ENCODE measurements at regions not wholly inside any gene's neighbourhood (a gene's known extent, or its start where the extent isn't known, plus 50 kb on each side); places are given as distances from the start of the nearest gene placed in this dataset.

DNA sequence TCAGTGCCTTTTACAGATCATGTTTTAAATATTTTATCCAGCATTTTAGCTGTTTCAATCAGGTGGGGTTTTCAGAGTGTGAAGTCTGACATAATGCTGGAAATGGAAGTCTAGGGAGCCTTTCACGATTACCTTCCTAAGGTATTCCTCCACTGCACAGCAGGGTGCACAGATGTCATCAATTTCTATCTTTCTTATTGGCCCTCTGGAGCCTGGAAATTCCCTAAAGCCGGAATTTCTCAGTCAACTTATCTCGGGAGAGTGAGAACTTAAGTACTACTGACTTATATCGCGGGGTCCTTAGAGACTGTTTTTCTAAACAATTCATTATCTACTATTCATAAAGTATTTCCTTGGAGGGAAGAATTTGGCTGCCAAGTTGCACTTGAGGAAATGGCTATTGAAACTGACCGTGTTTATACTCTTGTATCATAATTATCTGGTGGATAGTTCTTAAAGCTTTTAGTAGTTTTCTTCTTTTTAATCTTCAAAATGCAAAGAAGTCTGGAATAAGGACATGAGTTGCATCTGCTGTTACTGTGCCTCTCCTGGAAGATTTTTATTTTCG is 311.8 kb upstream of the B3GALT2 start:
- Histone ChIP-seq H3K9me3 (no peaks in the 10 kb centered on the region), H3K36me3 (no peaks in the 10 kb centered on the region), H3K4me3 (no peak overlapping the region), H3K4me1 (ENCODE audit: control insufficient read depth in 1 of 2, low read depth in 2 of 2) (no peaks in the 10 kb centered on the region), H3K27ac (no peak overlapping the region), H3K27me3 (replicated peaks; ENCODE audit: insufficient read depth) (no peaks in the 10 kb centered on the region)
- no peak for DNase-seq (ENCODE audit: low spot score)
- TF ChIP-seq, protein P1, sequence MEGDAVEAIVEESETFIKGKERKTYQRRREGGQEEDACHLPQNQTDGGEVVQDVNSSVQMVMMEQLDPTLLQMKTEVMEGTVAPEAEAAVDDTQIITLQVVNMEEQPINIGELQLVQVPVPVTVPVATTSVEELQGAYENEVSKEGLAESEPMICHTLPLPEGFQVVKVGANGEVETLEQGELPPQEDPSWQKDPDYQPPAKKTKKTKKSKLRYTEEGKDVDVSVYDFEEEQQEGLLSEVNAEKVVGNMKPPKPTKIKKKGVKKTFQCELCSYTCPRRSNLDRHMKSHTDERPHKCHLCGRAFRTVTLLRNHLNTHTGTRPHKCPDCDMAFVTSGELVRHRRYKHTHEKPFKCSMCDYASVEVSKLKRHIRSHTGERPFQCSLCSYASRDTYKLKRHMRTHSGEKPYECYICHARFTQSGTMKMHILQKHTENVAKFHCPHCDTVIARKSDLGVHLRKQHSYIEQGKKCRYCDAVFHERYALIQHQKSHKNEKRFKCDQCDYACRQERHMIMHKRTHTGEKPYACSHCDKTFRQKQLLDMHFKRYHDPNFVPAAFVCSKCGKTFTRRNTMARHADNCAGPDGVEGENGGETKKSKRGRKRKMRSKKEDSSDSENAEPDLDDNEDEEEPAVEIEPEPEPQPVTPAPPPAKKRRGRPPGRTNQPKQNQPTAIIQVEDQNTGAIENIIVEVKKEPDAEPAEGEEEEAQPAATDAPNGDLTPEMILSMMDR (IDR thresholded peaks at IDR 0.05) = no peak
- ATAC-seq (ENCODE audit: insufficient number of reproducible peaks, low FRiP score, low read depth) = no peak

DNA sequence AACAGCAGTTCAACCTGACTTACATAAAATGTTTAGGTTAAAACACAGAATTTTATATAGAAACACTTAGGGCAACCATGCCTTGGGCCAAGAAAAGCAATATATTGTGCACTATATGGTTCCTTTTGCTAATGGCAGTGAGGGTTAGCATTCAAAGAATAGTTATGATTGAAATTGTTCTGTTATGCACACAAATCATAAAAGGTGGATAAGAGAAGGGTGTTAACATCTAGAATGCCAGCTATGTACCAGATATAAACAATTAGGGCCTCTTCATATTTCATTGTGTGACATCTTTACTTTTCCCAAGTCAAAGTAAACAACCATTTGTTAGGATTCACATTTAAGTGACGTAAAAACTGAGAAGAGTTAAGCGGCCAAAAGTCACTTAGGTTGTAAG is 308.0 kb upstream of the B3GALT2 start:
- TF ChIP-seq, protein P1 (IDR thresholded peaks at IDR 0.05) = no peak
- no peaks in the 10 kb centered on the region for H3K36me3 ChIP-seq
- no peak overlapping the region for H3K27ac ChIP-seq
- ATAC-seq (ENCODE audit: insufficient number of reproducible peaks, low FRiP score, low read depth) (no peak), DNase-seq (ENCODE audit: low spot score) (no peak)
- H3K4me1 ChIP-seq (ENCODE audit: control insufficient read depth in 1 of 2, low read depth in 2 of 2) = no peaks in the 10 kb centered on the region
- H3K27me3 ChIP-seq (replicated peaks; ENCODE audit: insufficient read depth) = no peaks in the 10 kb centered on the region
- H3K9me3 ChIP-seq = no peaks in the 10 kb centered on the region
- H3K4me3 ChIP-seq = no peak overlapping the region

DNA sequence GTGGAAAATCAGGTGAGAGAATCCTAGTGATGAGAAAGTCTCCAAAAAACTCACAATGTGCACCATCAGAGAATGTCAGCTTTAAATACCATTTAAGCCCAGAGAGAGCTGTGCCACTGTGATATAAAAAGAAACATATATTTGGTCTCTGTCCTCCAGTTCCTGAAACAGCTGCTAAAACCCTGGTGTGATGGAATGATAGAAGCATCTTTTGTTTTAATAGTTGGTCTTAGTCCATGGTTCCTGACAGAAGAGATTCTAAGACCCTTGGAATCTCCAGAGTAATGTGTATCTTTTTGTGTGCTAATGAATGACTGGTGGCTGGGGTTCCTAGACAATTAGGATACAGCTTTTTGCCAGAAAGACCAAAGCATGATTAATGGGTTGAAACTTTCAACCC is 302.8 kb upstream of the B3GALT2 start:
- Histone ChIP-seq H3K4me1 (ENCODE audit: control insufficient read depth in 1 of 2, low read depth in 2 of 2) (no peaks in the 10 kb centered on the region), H3K27ac (no peak overlapping the region), H3K9me3 (no peaks in the 10 kb centered on the region), H3K27me3 (replicated peaks; ENCODE audit: insufficient read depth) (no peaks in the 10 kb centered on the region), H3K4me3 (no peak overlapping the region), H3K36me3 (no peaks in the 10 kb centered on the region)
- TF ChIP-seq, protein P1 (IDR thresholded peaks at IDR 0.05) = no peak
- no peak for DNase-seq (ENCODE audit: low spot score)
- no peak for ATAC-seq (ENCODE audit: insufficient number of reproducible peaks, low FRiP score, low read depth)

DNA sequence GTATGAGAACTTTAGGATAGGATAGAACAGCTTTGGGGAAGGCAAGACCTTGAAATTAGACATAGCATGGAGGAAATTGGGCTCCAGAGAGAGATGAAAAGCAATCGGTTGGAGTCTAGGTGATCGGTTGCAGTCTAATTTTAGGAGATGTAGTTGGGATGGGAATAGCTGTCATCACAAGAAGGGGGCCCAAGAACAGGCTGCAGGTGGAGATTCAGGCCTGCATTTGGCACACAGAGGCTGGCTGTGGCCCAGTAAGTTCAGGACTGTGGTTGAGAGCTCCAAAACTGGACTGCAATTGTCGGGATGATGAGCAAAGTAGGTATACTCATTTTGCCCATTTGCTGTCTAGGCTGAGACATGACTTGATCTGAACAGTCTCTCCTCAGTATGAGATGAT is 301.3 kb upstream of the B3GALT2 start:
- TF ChIP-seq, protein P1 (IDR thresholded peaks at IDR 0.05) = no peak
- Histone ChIP-seq H3K27me3 (replicated peaks; ENCODE audit: insufficient read depth) (no peaks in the 10 kb centered on the region), H3K36me3 (no peaks in the 10 kb centered on the region), H3K4me1 (ENCODE audit: control insufficient read depth in 1 of 2, low read depth in 2 of 2) (no peaks in the 10 kb centered on the region), H3K4me3 (no peak overlapping the region), H3K27ac (no peak overlapping the region), H3K9me3 (no peaks in the 10 kb centered on the region)
- no peak for DNase-seq (ENCODE audit: low spot score)
- ATAC-seq (ENCODE audit: insufficient number of reproducible peaks, low FRiP score, low read depth) = no peak

DNA sequence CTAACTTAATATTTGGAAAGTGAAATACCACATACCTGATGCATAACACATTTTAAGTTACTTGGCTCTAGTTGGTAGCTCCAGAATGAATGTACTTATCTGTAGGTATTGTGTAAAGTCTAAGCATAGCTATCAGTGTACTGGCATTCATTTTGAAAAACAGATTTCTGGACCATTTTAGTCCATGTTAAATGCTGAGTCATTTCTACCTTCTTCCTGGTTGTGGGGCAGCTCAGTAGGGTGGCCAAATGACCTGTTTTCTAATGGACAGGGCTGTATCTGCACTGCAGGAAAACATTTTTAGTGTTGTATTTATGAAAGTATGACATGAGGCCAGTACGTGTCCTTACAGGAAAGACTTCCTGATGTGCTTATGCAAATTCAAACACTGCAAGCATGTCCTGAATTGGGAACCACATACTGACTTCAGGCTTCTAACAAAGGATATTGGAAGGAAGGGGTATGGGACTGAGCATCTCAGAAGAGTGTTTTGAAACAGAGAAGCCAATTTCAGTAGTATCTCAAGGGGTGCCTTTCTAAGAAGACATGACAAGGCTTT is 300.3 kb upstream of the B3GALT2 start:
- Histone ChIP-seq H3K4me3 (no peak overlapping the region), H3K4me1 (ENCODE audit: control insufficient read depth in 1 of 2, low read depth in 2 of 2) (no peaks in the 10 kb centered on the region), H3K9me3 (no peaks in the 10 kb centered on the region), H3K27ac (no peak overlapping the region), H3K36me3 (no peaks in the 10 kb centered on the region), H3K27me3 (replicated peaks; ENCODE audit: insufficient read depth) (no peaks in the 10 kb centered on the region)
- ATAC-seq (ENCODE audit: insufficient number of reproducible peaks, low FRiP score, low read depth) (no peak), DNase-seq (ENCODE audit: low spot score) (no peak)
- TF ChIP-seq, protein P1 (IDR thresholded peaks at IDR 0.05) = no peak
